ENCODE measurements at regions not wholly inside any gene's neighbourhood (a gene's known extent, or its start where the extent isn't known, plus 50 kb on each side); places are given as distances from the start of the nearest gene placed in this dataset.
"Not testable (repeated sequence)": the region's sequence is repeated elsewhere in the genome, so short reads cannot be mapped to it uniquely, and the experiment has no call there.

DNA sequence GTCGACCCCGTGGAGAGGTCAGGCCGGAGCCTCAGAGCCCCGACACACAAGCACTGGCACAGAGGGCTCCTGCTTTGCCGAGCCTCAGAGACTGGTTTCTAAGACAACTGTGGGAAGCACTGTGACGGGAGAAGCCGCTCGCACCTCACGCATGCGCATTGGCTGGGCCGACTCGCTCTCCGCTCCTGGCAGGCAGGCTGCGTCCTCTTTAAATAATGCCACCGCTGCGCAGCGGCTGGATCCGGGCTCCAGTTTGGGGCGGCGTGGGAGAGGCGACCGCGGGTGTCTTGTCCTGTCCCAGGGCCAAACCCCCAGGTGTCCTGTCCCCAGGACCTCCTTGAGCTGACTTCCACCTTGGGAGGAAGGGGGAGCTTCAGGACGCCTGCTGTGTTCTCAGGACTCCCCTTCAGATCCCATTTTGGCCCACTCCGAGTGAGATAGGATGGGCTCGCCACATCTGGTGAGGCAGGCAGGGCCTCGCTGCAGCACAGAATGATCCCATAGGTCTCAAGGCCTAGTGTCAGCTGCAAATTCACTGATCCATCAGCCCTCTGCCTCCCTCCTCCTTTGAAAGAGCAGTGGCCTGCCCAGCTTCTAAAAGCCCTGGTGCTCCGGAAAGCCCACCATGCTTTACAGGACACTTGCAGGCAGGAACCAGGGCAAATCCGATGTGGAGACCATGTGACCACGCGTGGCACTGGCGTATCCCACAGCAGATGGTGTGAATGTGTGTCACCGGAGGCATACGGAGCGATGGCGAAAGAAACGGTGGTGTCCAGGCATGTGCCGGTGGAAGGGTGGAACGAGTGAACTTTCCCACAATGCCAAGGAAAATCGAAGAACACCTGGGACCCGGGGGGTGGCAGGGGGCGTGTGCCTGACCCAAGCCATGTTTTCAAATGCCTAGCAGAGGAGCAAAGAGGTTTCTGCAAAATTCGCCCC, 169.3 kb upstream of the ZNF337 start:
- Histone ChIP-seq H3K27ac (replicated peaks in 1 of 4) (peak overlapping the region in 2 of 4 donors; percentile 40 to 57), H3K36me3 (no peaks in the 10 kb centered on the region), H3K9me3 (no peaks in the 10 kb centered on the region), H3K4me1 (peaks cover 38 to 67% (median 63%) of the 10 kb centered on the region in 4 donors), H3K4me3 (peak overlapping the region; percentile 47 to 63 (median 48)), H3K27me3 (no peaks in the 10 kb centered on the region)
- intact Hi-C loops (cut with DNase I), result no loop called here
- WGBS, result 47% methylated on average over 29 of the region's 43 CpGs
- TF ChIP-seq POLR2AphosphoS5 (IDR thresholded peaks at IDR 0.05), result peak in 1 of 2 donors; percentile 59
- no peak for TF ChIP-seq EP300 (IDR thresholded peaks at IDR 0.05)
- DNase-seq (ENCODE audit: extremely low spot score), result no peak

GRCh38 chr20:25864963-25865714, 168.5 kb upstream of the ZNF337 start:
- H3K9me3 ChIP-seq; H3K27me3 ChIP-seq; DNase-seq (ENCODE audit: extremely low spot score); H3K36me3 ChIP-seq; intact Hi-C loops (cut with DNase I): not testable (repeated sequence)
- 65% methylated on average over 28 of the region's 30 CpGs for WGBS
- H3K4me3 ChIP-seq, result peak overlapping the region; percentile 47 to 63 (median 48)
- H3K27ac ChIP-seq (replicated peaks in 1 of 4), result peak overlapping the region in 1 of 4 donors; percentile 40
- H3K4me1 ChIP-seq, result peaks cover 45 to 75% (median 72%) of the 10 kb centered on the region in 4 donors

DNA sequence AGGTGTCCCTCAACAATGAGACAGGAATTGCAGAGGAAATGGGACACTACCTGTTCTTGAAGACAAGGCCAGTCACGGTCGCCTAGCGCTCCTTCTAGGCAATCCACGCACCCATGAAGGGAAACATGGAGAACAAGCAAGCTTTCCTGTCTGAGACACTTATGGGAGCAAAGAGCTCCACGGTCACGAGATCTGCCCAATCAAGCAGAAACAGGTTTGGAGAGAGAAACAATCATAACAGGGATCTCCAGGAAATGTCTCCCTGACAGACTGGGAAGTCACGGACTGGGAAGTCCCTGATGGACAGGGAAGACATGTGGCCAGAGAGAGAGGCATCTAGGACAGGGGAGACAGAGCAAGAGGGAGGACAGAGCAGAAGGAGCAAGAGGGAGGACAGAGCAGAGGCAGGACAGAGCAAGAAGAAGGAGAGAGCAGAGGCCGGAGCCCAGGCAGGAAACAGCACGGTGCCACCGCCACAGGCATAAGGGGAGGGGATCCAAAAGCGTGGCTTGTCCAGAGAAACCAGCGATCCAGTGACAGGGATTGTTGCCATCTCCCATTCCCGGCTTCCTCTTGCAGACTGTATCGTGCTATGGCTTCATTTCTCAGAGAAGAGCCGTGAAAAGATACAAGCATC, 167.8 kb upstream of the ZNF337 start:
- Histone ChIP-seq H3K27me3 (peaks cover 0 to 13% (median 0%) of the 10 kb centered on the region in 4 donors), H3K27ac (replicated peaks in 1 of 4) (no peak overlapping the region), H3K4me1 (peaks cover 48 to 82% (median 79%) of the 10 kb centered on the region in 4 donors), H3K4me3 (no peak overlapping the region), H3K36me3 (no peaks in the 10 kb centered on the region), H3K9me3 (no peaks in the 10 kb centered on the region)
- TF ChIP-seq POLR2AphosphoS5 (IDR thresholded peaks at IDR 0.05) (no peak), EP300 (IDR thresholded peaks at IDR 0.05) (no peak), POLR2A (IDR thresholded peaks at IDR 0.05; ENCODE audit: low read depth) (no peak)
- TF ChIP-seq, protein P1, sequence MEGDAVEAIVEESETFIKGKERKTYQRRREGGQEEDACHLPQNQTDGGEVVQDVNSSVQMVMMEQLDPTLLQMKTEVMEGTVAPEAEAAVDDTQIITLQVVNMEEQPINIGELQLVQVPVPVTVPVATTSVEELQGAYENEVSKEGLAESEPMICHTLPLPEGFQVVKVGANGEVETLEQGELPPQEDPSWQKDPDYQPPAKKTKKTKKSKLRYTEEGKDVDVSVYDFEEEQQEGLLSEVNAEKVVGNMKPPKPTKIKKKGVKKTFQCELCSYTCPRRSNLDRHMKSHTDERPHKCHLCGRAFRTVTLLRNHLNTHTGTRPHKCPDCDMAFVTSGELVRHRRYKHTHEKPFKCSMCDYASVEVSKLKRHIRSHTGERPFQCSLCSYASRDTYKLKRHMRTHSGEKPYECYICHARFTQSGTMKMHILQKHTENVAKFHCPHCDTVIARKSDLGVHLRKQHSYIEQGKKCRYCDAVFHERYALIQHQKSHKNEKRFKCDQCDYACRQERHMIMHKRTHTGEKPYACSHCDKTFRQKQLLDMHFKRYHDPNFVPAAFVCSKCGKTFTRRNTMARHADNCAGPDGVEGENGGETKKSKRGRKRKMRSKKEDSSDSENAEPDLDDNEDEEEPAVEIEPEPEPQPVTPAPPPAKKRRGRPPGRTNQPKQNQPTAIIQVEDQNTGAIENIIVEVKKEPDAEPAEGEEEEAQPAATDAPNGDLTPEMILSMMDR (IDR thresholded peaks at IDR 0.05), result no peak
- no peak for DNase-seq (ENCODE audit: extremely low spot score)
- intact Hi-C loops (cut with DNase I), result no loop called here
- 81% methylated on average over 15 of the region's 15 CpGs for WGBS

- TF ChIP-seq EP300 (IDR thresholded peaks at IDR 0.05), result no peak
- no peak for TF ChIP-seq POLR2AphosphoS5 (IDR thresholded peaks at IDR 0.05)
- TF ChIP-seq, protein P1 (IDR thresholded peaks at IDR 0.05), result peak in 1 of 3 experiments; percentile 1
- Histone ChIP-seq H3K9me3 (no peaks in the 10 kb centered on the region), H3K4me3 (peak overlapping the region; percentile 51 to 66 (median 58)), H3K27ac (replicated peaks in 1 of 4) (peak overlapping the region; percentile 15 to 59 (median 36)), H3K4me1 (peaks cover 48 to 85% (median 79%) of the 10 kb centered on the region in 4 donors), H3K36me3 (no peaks in the 10 kb centered on the region), H3K27me3 (peaks cover 0 to 16% (median 0%) of the 10 kb centered on the region in 4 donors)
- no peak for DNase-seq (ENCODE audit: extremely low spot score)
- intact Hi-C loops (cut with DNase I), result no loop called here
- 39% methylated on average over 19 of the region's 21 CpGs for WGBS
Observed at GRCh38 chr20:25863536-25864325, 167.1 kb upstream of the ZNF337 start.

- peaks cover 46 to 85% (median 78%) of the 10 kb centered on the region in 4 donors for H3K4me1 ChIP-seq
- H3K36me3 ChIP-seq; intact Hi-C loops (cut with DNase I); H3K9me3 ChIP-seq; DNase-seq (ENCODE audit: extremely low spot score): not testable (repeated sequence)
- H3K4me3 ChIP-seq, result peak overlapping the region; percentile 51 to 66 (median 58)
- peak overlapping the region; percentile 18 to 59 (median 36) for H3K27ac ChIP-seq (replicated peaks in 1 of 4)
- WGBS, result 0% methylated on average over 6 of the region's 53 CpGs
- peaks cover 0 to 23% (median 0%) of the 10 kb centered on the region in 4 donors for H3K27me3 ChIP-seq
- peak in 1 of 2 donors; percentile 69 for TF ChIP-seq POLR2AphosphoS5 (IDR thresholded peaks at IDR 0.05)
- TF ChIP-seq, protein P1 (IDR thresholded peaks at IDR 0.05), result peak in 2 of 3 experiments; percentile 16 to 29
Observed at GRCh38 chr20:25862967-25863530, 166.4 kb upstream of the ZNF337 start.

Measured in esophagus muscularis mucosa (tissue), 4 donors.